GM19455 (cell line): ENCODE measurements at regions not wholly inside any gene's neighbourhood (a gene's known extent, or its start where the extent isn't known, plus 50 kb on each side); places are given as distances from the start of the nearest gene placed in this dataset.

Experiments used
- ATAC-seq: cut with Tn5 transposase; IDR thresholded peaks from one replicate; pipeline ENCODE4 v1.9.1; 2021; ENCODE audit not compliant: unreplicated experiment

- ATAC-seq, result no peak
These were observed 652.7 kb downstream of the DCDC2C start for GRCh38 chr2:4356109-4356508.

GRCh38 chr2:4356541-4356940, 653.2 kb downstream of the DCDC2C start:
- ATAC-seq, result no peak

DNA sequence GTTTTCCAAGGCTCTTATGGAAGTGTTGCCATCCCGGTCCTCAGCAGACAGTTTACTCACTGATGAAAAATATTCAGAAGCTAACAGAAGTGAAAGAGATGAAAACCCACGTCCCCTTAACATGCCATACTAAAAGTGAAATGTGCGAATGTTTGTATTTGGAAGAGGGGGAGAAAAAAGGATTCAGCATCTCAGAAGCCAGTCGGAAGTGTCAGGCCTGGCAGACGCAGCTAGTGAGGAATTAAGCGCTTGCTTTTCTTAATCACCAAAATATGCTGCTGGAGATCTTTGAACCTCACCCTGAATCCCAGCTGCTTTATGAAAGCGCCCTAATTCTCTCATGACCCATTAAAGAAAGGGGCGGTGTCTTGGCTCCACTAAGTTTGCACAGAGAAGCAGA, 653.7 kb downstream of the DCDC2C start:
- ATAC-seq, result no peak

GRCh38 chr2:4358837-4359236, 655.5 kb downstream of the DCDC2C start:
- no peak for ATAC-seq

- ATAC-seq, result no peak
These were observed 665.5 kb downstream of the DCDC2C start for GRCh38 chr2:4368907-4369306.

DNA sequence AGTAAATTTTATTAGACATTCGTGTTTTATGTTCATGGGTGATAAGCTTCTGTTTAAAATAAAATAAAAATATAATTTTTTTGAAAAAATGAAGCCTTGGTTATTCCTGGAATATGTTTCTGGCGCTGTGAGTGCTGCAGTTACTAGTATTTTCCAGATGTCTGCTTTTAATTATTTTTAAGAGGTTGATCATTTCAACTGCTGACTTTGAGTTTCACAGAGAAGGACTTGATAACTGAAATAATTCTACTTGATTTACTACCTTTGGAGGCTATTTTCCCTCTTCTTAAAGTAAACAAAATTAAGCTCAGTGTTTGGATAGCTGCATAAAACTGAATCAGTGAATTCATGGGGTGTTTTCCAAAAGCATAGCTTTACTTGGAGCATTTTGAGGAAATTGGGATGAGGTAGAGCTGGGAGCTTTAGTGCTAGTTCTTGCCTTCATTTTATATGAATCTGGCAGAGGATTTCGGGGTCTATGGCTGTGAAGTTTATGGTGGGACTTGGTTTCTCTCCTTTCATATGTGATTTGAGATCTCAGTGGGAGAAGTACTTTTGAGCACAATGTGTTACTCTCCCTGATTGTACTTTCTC, 666.5 kb downstream of the DCDC2C start:
- no peak for ATAC-seq

GRCh38 chr2:4370422-4371090, 667.2 kb downstream of the DCDC2C start:
- ATAC-seq, result no peak

DNA sequence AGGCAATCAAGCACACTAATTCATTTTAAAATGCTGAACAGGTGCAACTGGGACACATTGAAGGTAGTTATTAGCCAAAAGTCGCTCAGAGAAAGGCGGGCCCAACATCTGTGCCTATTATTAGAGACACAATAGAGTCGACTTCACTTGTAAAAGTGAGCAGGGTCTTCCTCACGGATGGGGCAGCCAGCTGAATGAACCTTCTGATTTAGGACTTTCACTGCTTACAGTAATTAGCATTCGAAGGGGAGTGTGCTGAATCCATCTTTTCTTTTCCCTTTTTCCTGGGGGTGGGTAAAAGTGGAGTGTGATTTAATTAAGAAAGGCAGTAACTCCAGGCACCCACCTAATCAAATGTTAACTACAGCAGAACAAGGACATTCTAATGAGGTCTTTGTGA, 677.7 kb downstream of the DCDC2C start:
- no peak for ATAC-seq

- no peak for ATAC-seq
These were observed 678.4 kb downstream of the DCDC2C start for GRCh38 chr2:4381773-4382172.

DNA sequence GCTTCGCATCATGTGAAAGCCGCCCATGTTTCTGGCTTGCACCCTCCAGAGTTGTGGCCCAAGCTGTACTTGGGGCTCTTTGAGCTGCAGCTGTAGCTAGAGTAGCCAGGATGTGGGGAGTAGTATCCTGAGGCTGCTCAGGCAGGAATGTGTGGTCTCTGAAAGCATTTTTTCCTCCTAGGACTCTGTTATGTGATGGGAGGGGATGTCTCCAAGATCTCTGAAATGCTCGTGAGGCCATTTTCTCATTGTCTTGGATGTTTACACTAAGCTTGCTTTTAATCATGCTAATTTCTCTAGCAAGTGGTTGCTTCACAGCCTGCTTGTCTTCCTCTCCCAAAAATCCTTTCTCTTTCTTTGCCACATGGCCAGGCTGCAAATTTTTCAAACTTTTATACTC, 687.6 kb downstream of the DCDC2C start:
- ATAC-seq, result no peak

DNA sequence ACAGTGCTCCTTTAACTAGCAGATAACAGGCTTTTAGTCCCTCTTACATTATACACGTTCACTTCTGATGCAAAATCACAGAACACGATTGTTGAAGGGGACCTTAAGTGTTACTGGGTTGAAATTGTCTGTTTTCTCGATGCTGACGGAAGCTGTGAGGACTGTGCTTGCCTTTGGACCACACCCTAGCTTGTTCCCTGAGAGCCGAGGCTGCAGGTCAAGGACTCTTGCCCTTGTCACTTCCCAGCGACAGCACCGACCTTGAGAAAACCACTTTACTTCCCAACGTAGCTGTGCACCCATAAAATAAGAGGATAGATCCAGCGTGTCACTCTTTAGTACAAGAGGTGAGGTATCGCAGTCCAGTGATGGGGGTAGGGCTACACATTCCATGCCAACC, 701.0 kb downstream of the DCDC2C start:
- ATAC-seq, result no peak

DNA sequence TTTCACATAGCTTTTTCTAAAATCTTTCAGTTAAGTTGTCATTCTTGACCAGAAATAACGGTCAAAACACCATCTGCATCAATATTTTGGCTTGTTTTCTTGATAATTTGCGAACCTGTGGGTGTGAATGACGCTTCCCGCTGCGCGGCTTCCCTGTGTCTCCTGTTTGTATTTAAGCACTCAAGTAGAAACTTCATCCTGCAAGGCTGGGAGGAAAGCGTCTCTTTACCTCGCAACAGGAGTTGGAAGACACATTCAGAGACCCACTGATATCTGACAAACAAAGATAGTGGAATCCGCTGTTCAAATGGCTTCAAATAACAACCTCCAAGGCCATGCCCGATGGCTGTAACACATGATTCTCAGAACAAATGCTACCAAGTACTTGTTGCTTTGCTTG, 704.9 kb downstream of the DCDC2C start:
- ATAC-seq, result no peak

GRCh38 chr2:4412637-4413187, 709.3 kb downstream of the DCDC2C start:
- ATAC-seq, result no peak

DNA sequence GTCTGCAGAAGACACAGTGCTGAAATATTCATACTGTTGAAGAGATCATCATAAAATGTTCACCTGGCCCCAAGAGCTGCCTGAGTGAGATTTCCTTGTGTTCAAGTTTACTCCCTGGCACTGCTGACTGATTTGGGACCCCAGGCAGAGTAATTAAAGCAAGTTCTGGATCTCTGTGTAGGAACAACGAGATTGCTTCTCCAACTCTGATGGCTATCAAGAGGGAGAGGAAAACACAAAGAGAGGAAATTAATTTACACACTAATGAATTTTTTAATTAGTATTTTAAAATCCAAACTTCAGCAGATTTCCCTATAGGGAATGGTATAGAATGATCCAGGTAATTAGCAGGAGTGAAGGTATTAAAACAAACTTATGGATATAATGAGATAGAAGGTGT, 711.8 kb downstream of the DCDC2C start:
- no peak for ATAC-seq

DNA sequence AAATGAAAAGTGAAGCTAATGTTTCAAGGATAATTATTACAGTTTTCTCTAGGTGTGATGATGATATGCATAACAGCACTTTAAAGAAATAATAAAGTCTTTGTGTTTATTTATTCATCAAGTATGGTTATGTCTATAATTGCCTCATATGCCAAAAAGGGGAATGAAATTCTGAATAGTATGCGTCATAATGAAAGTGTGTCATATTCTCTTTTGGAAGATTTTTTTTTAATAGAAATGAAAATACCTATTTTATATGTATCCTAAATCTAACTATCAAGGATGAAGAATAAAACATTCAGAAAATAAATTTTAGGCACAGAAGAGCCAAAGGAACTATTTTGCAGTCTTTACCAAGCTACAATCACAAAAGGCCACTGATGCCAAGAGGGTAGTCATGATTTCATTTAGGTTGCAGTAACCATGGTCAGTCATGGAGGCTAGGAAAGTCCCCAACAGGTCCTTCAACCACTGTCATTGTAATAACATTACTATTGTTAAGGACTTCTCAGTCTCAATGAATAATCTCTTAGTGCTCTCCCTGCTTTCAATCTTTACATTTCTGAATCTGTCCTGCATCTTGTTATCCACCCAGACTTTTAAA, 712.5 kb downstream of the DCDC2C start:
- no peak for ATAC-seq

GRCh38 chr2:4416431-4416830, 713.1 kb downstream of the DCDC2C start:
- no peak for ATAC-seq

GRCh38 chr2:4417771-4418170, 714.4 kb downstream of the DCDC2C start:
- no peak for ATAC-seq

GRCh38 chr2:4420032-4420431, 716.7 kb downstream of the DCDC2C start:
- ATAC-seq, result no peak

DNA sequence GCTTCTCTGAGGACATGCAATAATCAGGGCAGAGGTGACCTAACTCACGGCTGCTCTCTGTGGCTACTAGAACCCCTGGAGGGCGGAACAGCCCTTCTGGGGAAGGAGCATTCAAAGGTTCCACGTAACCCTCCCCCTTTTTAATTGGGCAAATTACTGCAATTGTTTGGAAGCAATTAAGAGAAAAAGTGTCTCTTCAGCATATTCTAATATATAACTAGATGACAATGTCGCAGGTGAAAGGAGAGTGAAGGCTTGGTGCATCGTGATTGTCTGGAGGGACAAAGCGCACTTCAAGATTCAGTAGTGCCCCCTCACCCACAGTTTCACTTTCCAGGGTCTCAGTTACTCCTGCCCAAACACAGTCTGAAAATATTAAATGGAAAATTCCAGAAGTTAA, 720.8 kb downstream of the DCDC2C start:
- ATAC-seq, result no peak

DNA sequence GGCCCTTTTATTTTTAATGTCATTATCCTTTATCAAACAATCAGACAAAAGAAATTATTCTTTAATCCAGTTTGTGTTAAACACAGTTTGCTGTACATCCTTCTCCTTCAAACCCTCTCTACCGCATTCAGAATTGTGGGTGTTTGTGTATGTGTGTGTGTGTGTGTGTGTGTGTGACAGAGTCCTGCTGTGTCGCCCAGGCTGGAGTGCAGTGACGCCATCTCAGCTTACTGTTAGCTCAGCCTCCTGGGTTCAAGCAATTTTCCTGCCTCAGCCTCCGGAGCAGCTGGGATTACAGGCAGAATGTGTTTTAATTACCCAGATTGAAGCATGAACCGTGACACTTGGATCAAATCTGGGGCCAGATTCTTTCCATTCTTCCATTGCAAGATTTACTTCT, 723.7 kb downstream of the DCDC2C start:
- ATAC-seq, result no peak

- ATAC-seq, result no peak
These were observed 742.4 kb downstream of the DCDC2C start for GRCh38 chr2:4445821-4446220.

- ATAC-seq, result no peak
These were observed 751.5 kb downstream of the DCDC2C start for GRCh38 chr2:4454907-4455306.
